ACHN (cell line): ENCODE measurements at regions not wholly inside any gene's neighbourhood (a gene's known extent, or its start where the extent isn't known, plus 50 kb on each side); places are given as distances from the start of the nearest gene placed in this dataset.

Experiments
- DNase-seq: peaks from one replicate; pipeline ENCODE4 v3.0.0-alpha.2; 2015
- in situ Hi-C: cut with HindIII; loops from 2 replicates; pipeline ENCODE4 v1.10.0; 2017; ENCODE audit warnings: low sequenced_read_pairs, low pct_ligation_motif_present, low pct_unique_long_range_greater_than_20kb

GRCh38 chr14:34203251-34203722, 252.4 kb upstream of the EGLN3 start:
- in situ Hi-C loops = no loop called here
- no peak for DNase-seq

GRCh38 chr14:34201909-34202637, 251.2 kb upstream of the EGLN3 start:
- DNase-seq = no peak
- in situ Hi-C loops = no loop called here

GRCh38 chr14:34199585-34199984, 248.7 kb upstream of the EGLN3 start:
- no peak for DNase-seq
- in situ Hi-C loops = no loop called here

GRCh38 chr14:34198096-34198495, 247.2 kb upstream of the EGLN3 start:
- in situ Hi-C loops = no loop called here
- DNase-seq = no peak

- in situ Hi-C loops = no loop called here
- DNase-seq = no peak
Measured at GRCh38 chr14:34195964-34196363, 245.1 kb upstream of the EGLN3 start.

GRCh38 chr14:34190717-34191116, 239.8 kb upstream of the EGLN3 start:
- DNase-seq = no peak
- in situ Hi-C loops = no loop called here

GRCh38 chr14:34189866-34190265, 239.0 kb upstream of the EGLN3 start:
- in situ Hi-C loops = no loop called here
- DNase-seq = no peak

- in situ Hi-C loops = no loop called here
- DNase-seq = no peak
Measured at GRCh38 chr14:34187519-34188044, 236.7 kb upstream of the EGLN3 start.

GRCh38 chr14:34187061-34187460, 236.2 kb upstream of the EGLN3 start:
- in situ Hi-C loops = no loop called here

GRCh38 chr14:34184126-34184525, 233.3 kb upstream of the EGLN3 start:
- in situ Hi-C loops = no loop called here
- DNase-seq = no peak

More at GRCh38 chr14:34187061-34187460, 236.2 kb upstream of the EGLN3 start:
- no peak for DNase-seq

- DNase-seq = no peak
- in situ Hi-C loops = no loop called here
Measured at GRCh38 chr14:34183478-34183877, 232.6 kb upstream of the EGLN3 start.

GRCh38 chr14:34181338-34181737, 230.5 kb upstream of the EGLN3 start:
- no peak for DNase-seq
- in situ Hi-C loops = no loop called here

- DNase-seq = no peak
- in situ Hi-C loops = no loop called here
Measured at GRCh38 chr14:34180869-34181268, 230.0 kb upstream of the EGLN3 start.

- in situ Hi-C loops = no loop called here
- DNase-seq = no peak
Measured at GRCh38 chr14:34180434-34180833, 229.6 kb upstream of the EGLN3 start.

GRCh38 chr14:34179727-34180126, 228.9 kb upstream of the EGLN3 start:
- DNase-seq = no peak
- in situ Hi-C loops = no loop called here

GRCh38 chr14:34177466-34177865, 226.6 kb upstream of the EGLN3 start:
- DNase-seq = no peak
- in situ Hi-C loops = no loop called here

GRCh38 chr14:34175574-34175973, 224.7 kb upstream of the EGLN3 start:
- DNase-seq = no peak
- in situ Hi-C loops = no loop called here

GRCh38 chr14:34174973-34175372, 224.1 kb upstream of the EGLN3 start:
- no peak for DNase-seq
- in situ Hi-C loops = no loop called here

GRCh38 chr14:34173916-34174315, 223.0 kb upstream of the EGLN3 start:
- in situ Hi-C loops = no loop called here

More at GRCh38 chr14:34173916-34174315, 223.0 kb upstream of the EGLN3 start:
- no peak for DNase-seq
